Transverse colon (tissue), 4 donors: ENCODE measurements at regions not wholly inside any gene's neighbourhood (a gene's known extent, or its start where the extent isn't known, plus 50 kb on each side); places are given as distances from the start of the nearest gene placed in this dataset.

Source experiments
- CTCF ChIP-seq, 5 experiments: fragments of 200-600 bp in 3 of 5; fragments of 450-650 bp in 2 of 5; sonication (generic) in 3 of 5; IDR thresholded peaks; 1 replicate in 2 of 5; 2 replicates in 3 of 5; pipeline ENCODE4 v1.5.1; 2016 to 2017; ENCODE audit warnings: antibody characterized with exemption in 5 of 5, inconsistent platforms in 3 of 5, mild to moderate bottlenecking in 2 of 5, moderate library complexity in 1 of 5
- POLR2A ChIP-seq: fragments of 450-650 bp; IDR thresholded peaks from one replicate; pipeline ENCODE4 v1.6.1; 2016; ENCODE audit warnings: antibody characterized with exemption, mild to moderate bottlenecking, moderate library complexity
- POLR2AphosphoS5 ChIP-seq, 3 donors: sonication (generic); formaldehyde crosslinking; IDR thresholded peaks; one replicate each; pipeline ENCODE4 v1.6.1; 2016; ENCODE audit warnings: antibody characterized with exemption in 3 of 3

GRCh38 chrY:9155721-9156120 lies 181.5 kb upstream of the TSPY4 start:
- no peak for TF ChIP-seq CTCF (IDR thresholded peaks at IDR 0.05)
- TF ChIP-seq POLR2AphosphoS5 (IDR thresholded peaks at IDR 0.05) = no peak
- no peak for TF ChIP-seq POLR2A
